Upper lobe of left lung (tissue), 4 donors: ENCODE measurements at regions not wholly inside any gene's neighbourhood (a gene's known extent, or its start where the extent isn't known, plus 50 kb on each side); places are given as distances from the start of the nearest gene placed in this dataset.

ENCODE experiments used
- CTCF ChIP-seq, 6 experiments: fragments of 450-650 bp in 4 of 6; fragments of 200-600 bp in 2 of 6; sonication (generic) in 2 of 6; IDR thresholded peaks; one replicate each; pipeline ENCODE4 v1.5.1; 2016 to 2019; ENCODE audit warnings: antibody characterized with exemption in 6 of 6
- EP300 ChIP-seq, 4 donors: sonication (generic); formaldehyde crosslinking; IDR thresholded peaks; one replicate each; pipeline ENCODE4 v1.5.1; 2017; ENCODE audit warnings: antibody characterized with exemption in 4 of 4, control low read depth in 2 of 4
- POLR2A ChIP-seq, 4 donors: fragments of 450-650 bp; IDR thresholded peaks; one replicate each; pipeline ENCODE4 v1.5.1; 2016 to 2017; ENCODE audit warnings: antibody characterized with exemption in 4 of 4, mild to moderate bottlenecking in 2 of 4
- POLR2AphosphoS5 ChIP-seq, 2 donors: sonication (generic); formaldehyde crosslinking; IDR thresholded peaks; one replicate each; pipeline ENCODE4 v1.5.1; 2017; ENCODE audit warnings: antibody characterized with exemption in 2 of 2

- no peak for TF ChIP-seq CTCF (IDR thresholded peaks at IDR 0.05)
- no peak for TF ChIP-seq POLR2A (IDR thresholded peaks at IDR 0.05)
- no peak for TF ChIP-seq EP300 (IDR thresholded peaks at IDR 0.05)
- TF ChIP-seq POLR2AphosphoS5 (IDR thresholded peaks at IDR 0.05) = no peak
These were observed 527.1 kb downstream of the UQCRFS1 start for GRCh38 chr19:28685802-28686201.
